Mesenchymal stem cell (in vitro differentiated cells and primary cell): ENCODE measurements at regions not wholly inside any gene's neighbourhood (a gene's known extent, or its start where the extent isn't known, plus 50 kb on each side); places are given as distances from the start of the nearest gene placed in this dataset.

Source experiments
- DNase-seq: peaks from one replicate; pipeline ENCODE4 v3.0.0-alpha.2; 2013
- H2AFZ ChIP-seq: one replicate; pipeline ENCODE4 v1.6.1; 2013; ENCODE audit warnings: low read depth, mild to moderate bottlenecking, control low read depth, inconsistent platforms, low read length, moderate library complexity
- H2AK5ac ChIP-seq: 2 replicates; pipeline ENCODE4 v1.6.1; 2013; ENCODE audit warnings: low read length, moderate library complexity, mild to moderate bottlenecking, inconsistent platforms; ENCODE audit not compliant: severe bottlenecking
- H2BK120ac ChIP-seq: one replicate; pipeline ENCODE4 v1.6.1; 2013; ENCODE audit warnings: low read depth, mild to moderate bottlenecking, inconsistent platforms, low read length, moderate library complexity
- H2BK12ac ChIP-seq, 2 experiments: one replicate each; pipeline ENCODE4 v1.6.1; 2013; ENCODE audit warnings: inconsistent platforms in 2 of 2, low read length in 2 of 2, mild to moderate bottlenecking in 2 of 2, moderate library complexity in 2 of 2, control low read depth in 1 of 2
- H2BK15ac ChIP-seq: one replicate; pipeline ENCODE4 v1.6.1; 2013; ENCODE audit warnings: mild to moderate bottlenecking, low read depth, inconsistent platforms; ENCODE audit not compliant: poor library complexity, severe bottlenecking
- H2BK5ac ChIP-seq: 2 replicates; pipeline ENCODE4 v1.6.1; 2013; ENCODE audit warnings: low read depth, mild to moderate bottlenecking, low read length, control low read depth, inconsistent platforms; ENCODE audit not compliant: poor library complexity, severe bottlenecking
- H3K14ac ChIP-seq, 2 experiments: one replicate each; pipeline ENCODE4 v1.6.1; 2013; ENCODE audit warnings: inconsistent platforms in 2 of 2, low read length in 2 of 2, control low read depth in 1 of 2, mild to moderate bottlenecking in 1 of 2, moderate library complexity in 1 of 2
- H3K18ac ChIP-seq, 2 experiments: one replicate each; pipeline ENCODE4 v1.6.1; 2013; ENCODE audit warnings: inconsistent platforms in 2 of 2, low read length in 2 of 2, control low read depth in 1 of 2, low read depth in 1 of 2, mild to moderate bottlenecking in 1 of 2
- H3K23ac ChIP-seq, 2 experiments: one replicate each; pipeline ENCODE4 v1.6.1; 2013; ENCODE audit warnings: inconsistent platforms in 2 of 2, low read length in 2 of 2, mild to moderate bottlenecking in 2 of 2, moderate library complexity in 2 of 2, control low read depth in 1 of 2
- H3K27ac ChIP-seq: 2 replicates; pipeline ENCODE4 v1.5.1; 2013; ENCODE audit warnings: mild to moderate bottlenecking, moderate library complexity, low read length, control low read depth, inconsistent platforms; ENCODE audit not compliant: poor library complexity, severe bottlenecking
- H3K27me3 ChIP-seq, 2 experiments: 2 replicates each; pipeline versions ENCODE4 v1.6.1 to v1.7.0; 2013; ENCODE audit warnings: low read length in 2 of 2, mild to moderate bottlenecking in 2 of 2, moderate library complexity in 2 of 2, control low read depth in 1 of 2, inconsistent platforms in 1 of 2; ENCODE audit not compliant: control insufficient read depth in 1 of 2, insufficient read depth in 1 of 2
- H3K36me3 ChIP-seq, 2 experiments: 2 replicates each; pipeline versions ENCODE4 v1.6.1 to v1.7.0; 2013; ENCODE audit warnings: low read length in 2 of 2, control low read depth in 1 of 2, inconsistent platforms in 1 of 2, low read depth in 1 of 2, mild to moderate bottlenecking in 1 of 2; ENCODE audit not compliant: insufficient read depth in 2 of 2, control insufficient read depth in 1 of 2
- H3K4ac ChIP-seq, 2 experiments: one replicate each; pipeline ENCODE4 v1.6.1; 2013; ENCODE audit warnings: inconsistent platforms in 2 of 2, low read length in 2 of 2, mild to moderate bottlenecking in 2 of 2, moderate library complexity in 2 of 2, control low read depth in 1 of 2, low read depth in 1 of 2
- H3K4me1 ChIP-seq: 2 replicates; pipeline ENCODE4 v1.6.1; 2013; ENCODE audit warnings: low read depth, low read length, control low read depth; ENCODE audit not compliant: control insufficient read depth, insufficient read depth
- H3K4me2 ChIP-seq: 2 replicates; pipeline ENCODE4 v1.6.1; 2013; ENCODE audit warnings: low read length, mild to moderate bottlenecking, inconsistent platforms; ENCODE audit not compliant: poor library complexity, severe bottlenecking
- H3K4me3 ChIP-seq, 2 experiments: 2 replicates each; pipeline versions ENCODE4 v1.5.1 to v1.7.0; 2013; ENCODE audit warnings: low read length in 2 of 2, mild to moderate bottlenecking in 2 of 2, control low read depth in 1 of 2, low read depth in 1 of 2; ENCODE audit not compliant: insufficient read depth in 1 of 2
- H3K79me1 ChIP-seq: replicated peaks from 2 replicates; pipeline ENCODE4 v1.6.1; 2013; ENCODE audit warnings: mild to moderate bottlenecking, control low read depth, low read length, inconsistent platforms; ENCODE audit not compliant: poor library complexity, severe bottlenecking
- H3K9ac ChIP-seq: 2 replicates; pipeline ENCODE4 v1.7.0; 2013; ENCODE audit warnings: mild to moderate bottlenecking, low read length, moderate library complexity
- H3K9me3 ChIP-seq: 2 replicates; pipeline ENCODE4 v1.7.0; 2013; ENCODE audit warnings: mild to moderate bottlenecking, low read length; ENCODE audit not compliant: control insufficient read depth
- H4K8ac ChIP-seq: one replicate; pipeline ENCODE4 v1.6.1; 2013; ENCODE audit warnings: inconsistent platforms, mild to moderate bottlenecking, low read length, moderate library complexity
- H4K91ac ChIP-seq: one replicate; pipeline ENCODE4 v1.6.1; 2013; ENCODE audit warnings: mild to moderate bottlenecking, low read length, inconsistent platforms
- WGBS: methylation state at CpG from one replicate; pipeline ENCODE4 v1.1.7; 2013; ENCODE audit warnings: mixed read lengths; 5-methylcytosine and 5-hydroxymethylcytosine counted together

GRCh38 chr20:4519534-4519933 lies 166.7 kb upstream of the PRNP start:
- Histone ChIP-seq H3K4ac (no peak overlapping the region), H3K4me3 (no peak overlapping the region), H3K27ac (no peak overlapping the region), H4K91ac (no peak overlapping the region), H3K4me2 (no peak overlapping the region), H3K36me3 (no peaks in the 10 kb centered on the region), H3K9me3 (no peaks in the 10 kb centered on the region), H2AK5ac (no peak overlapping the region), H2AFZ (no peak overlapping the region), H3K4me1 (no peaks in the 10 kb centered on the region), H3K9ac (no peak overlapping the region), H3K18ac (no peak overlapping the region), H2BK12ac (no peak overlapping the region), H3K14ac (no peak overlapping the region), H3K27me3 (peaks cover 0 to 16% of the 10 kb centered on the region in 2 experiments), H2BK5ac (no peak overlapping the region), H3K79me1 (no peaks in the 10 kb centered on the region), H2BK15ac (no peak overlapping the region), H2BK120ac (no peak overlapping the region), H3K23ac (no peak overlapping the region), H4K8ac (no peak overlapping the region)
- WGBS, result 3% methylated on average over 2 of the region's 2 CpGs
- DNase-seq, result no peak

- no peak overlapping the region for H3K14ac ChIP-seq
- H3K9ac ChIP-seq, result no peak overlapping the region
- no peak overlapping the region for H3K18ac ChIP-seq
- H3K4me1 ChIP-seq, result no peaks in the 10 kb centered on the region
- no peak overlapping the region for H4K8ac ChIP-seq
- no peak overlapping the region for H2AK5ac ChIP-seq
- H3K27me3 ChIP-seq, result peaks cover 0 to 16% of the 10 kb centered on the region in 2 experiments
- H2BK15ac ChIP-seq, result no peak overlapping the region
- no peak overlapping the region for H3K27ac ChIP-seq
- H3K23ac ChIP-seq, result no peak overlapping the region
- no peak overlapping the region for H3K4ac ChIP-seq
- H3K79me1 ChIP-seq, result no peaks in the 10 kb centered on the region
- no peak overlapping the region for H2BK5ac ChIP-seq
- WGBS, result 50% methylated on average over 1 of the region's 1 CpG
- H3K4me3 ChIP-seq, result no peak overlapping the region
- no peak overlapping the region for H4K91ac ChIP-seq
- no peaks in the 10 kb centered on the region for H3K9me3 ChIP-seq
- DNase-seq, result no peak
- H3K4me2 ChIP-seq, result no peak overlapping the region
- no peak overlapping the region for H2BK12ac ChIP-seq
- no peak overlapping the region for H2AFZ ChIP-seq
- H2BK120ac ChIP-seq, result no peak overlapping the region
- H3K36me3 ChIP-seq, result no peaks in the 10 kb centered on the region
Observed at GRCh38 chr20:4516876-4517275, 169.4 kb upstream of the PRNP start.

- H3K4me2 ChIP-seq, result no peak overlapping the region
- H3K36me3 ChIP-seq, result no peaks in the 10 kb centered on the region
- no peak overlapping the region for H3K9ac ChIP-seq
- H2BK12ac ChIP-seq, result no peak overlapping the region
- no peak overlapping the region for H4K8ac ChIP-seq
- no peak overlapping the region for H2BK5ac ChIP-seq
- no peak overlapping the region for H2BK15ac ChIP-seq
- no peak for DNase-seq
- no peak overlapping the region for H3K4ac ChIP-seq
- no peaks in the 10 kb centered on the region for H3K9me3 ChIP-seq
- no peak overlapping the region for H4K91ac ChIP-seq
- no peak overlapping the region for H3K23ac ChIP-seq
- H3K4me1 ChIP-seq, result no peaks in the 10 kb centered on the region
- H2AK5ac ChIP-seq, result no peak overlapping the region
- no peaks in the 10 kb centered on the region for H3K79me1 ChIP-seq
- H2BK120ac ChIP-seq, result no peak overlapping the region
- no peak overlapping the region for H3K14ac ChIP-seq
- H3K18ac ChIP-seq, result no peak overlapping the region
- no peak overlapping the region for H3K27ac ChIP-seq
- H3K4me3 ChIP-seq, result no peak overlapping the region
- H3K27me3 ChIP-seq, result peaks cover 0 to 2% of the 10 kb centered on the region in 2 experiments
- H2AFZ ChIP-seq, result no peak overlapping the region
Observed at GRCh38 chr20:4513720-4514119, 172.5 kb upstream of the PRNP start.

- Histone ChIP-seq H3K27ac (peak overlapping the region; percentile 50), H3K18ac (no peak overlapping the region), H3K4me3 (no peak overlapping the region), H4K8ac (no peak overlapping the region), H2BK120ac (no peak overlapping the region), H3K27me3 (no peaks in the 10 kb centered on the region), H3K9me3 (no peaks in the 10 kb centered on the region), H2AK5ac (no peak overlapping the region), H3K23ac (no peak overlapping the region), H2AFZ (no peak overlapping the region), H3K79me1 (no peaks in the 10 kb centered on the region), H3K4me2 (no peak overlapping the region), H3K4me1 (no peaks in the 10 kb centered on the region), H3K4ac (no peak overlapping the region), H3K36me3 (no peaks in the 10 kb centered on the region), H2BK12ac (no peak overlapping the region), H2BK15ac (no peak overlapping the region), H3K14ac (no peak overlapping the region), H2BK5ac (no peak overlapping the region), H3K9ac (peak overlapping the region; percentile 1), H4K91ac (no peak overlapping the region)
- peak; percentile 82 for DNase-seq
- 22% methylated on average over 3 of the region's 3 CpGs for WGBS
Observed at GRCh38 chr20:4512891-4513550, 173.2 kb upstream of the PRNP start.
